T-helper 2 cell (primary cell): ENCODE measurements at regions not wholly inside any gene's neighbourhood (a gene's known extent, or its start where the extent isn't known, plus 50 kb on each side); places are given as distances from the start of the nearest gene placed in this dataset.
A peak's percentile ranks its signal among the peaks of the same experiment; 100 is the strongest.

Experiments
- DNase-seq, 5 experiments: peaks; one replicate each; pipeline versions ENCODE4 v3.0.0 to v3.0.0-alpha.2; 2012 to 2022

DNA sequence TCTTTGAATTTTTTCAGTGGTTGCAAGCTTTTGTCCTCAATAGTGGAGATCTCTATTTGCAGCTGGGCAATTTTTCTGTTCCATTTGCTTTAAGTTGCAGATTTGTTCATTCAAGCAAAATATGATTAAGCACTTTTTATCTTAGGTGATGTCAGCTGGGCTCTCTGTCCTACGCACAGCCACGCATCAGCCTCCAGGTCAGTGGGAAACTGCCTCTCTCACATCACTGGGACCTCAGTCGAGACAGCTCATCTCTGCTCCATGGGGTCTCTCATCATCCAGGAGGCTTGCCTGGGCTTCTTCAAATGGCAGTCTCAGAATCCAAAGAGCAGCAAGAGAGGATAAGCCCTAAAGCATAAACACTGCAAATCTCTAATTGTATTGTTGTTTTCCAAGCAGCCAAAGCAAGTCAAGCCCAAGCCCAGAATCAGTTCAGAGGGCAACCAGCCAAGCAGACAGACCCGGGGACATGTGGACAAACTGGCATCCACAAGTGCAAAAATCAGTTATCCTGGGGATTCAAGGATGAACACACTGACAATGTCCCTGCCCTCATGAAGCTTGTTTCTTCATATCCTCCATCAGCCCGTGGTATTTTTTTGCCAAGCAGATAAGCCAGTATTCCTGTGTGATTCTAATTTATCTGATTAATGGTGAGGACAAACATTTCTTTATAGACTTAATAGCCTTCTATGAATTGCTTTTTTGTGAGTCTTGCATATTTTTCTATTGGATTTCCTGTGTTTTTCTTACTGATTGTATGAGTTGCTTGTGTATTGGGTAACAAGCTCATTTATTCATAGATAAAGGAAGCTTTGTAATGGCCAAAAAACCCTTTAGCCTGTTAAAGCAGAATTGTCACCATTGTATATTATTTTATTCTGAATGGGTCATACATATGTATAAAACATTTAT, 262.5 kb downstream of the GXYLT1 start:
- DNase-seq = no peak

DNA sequence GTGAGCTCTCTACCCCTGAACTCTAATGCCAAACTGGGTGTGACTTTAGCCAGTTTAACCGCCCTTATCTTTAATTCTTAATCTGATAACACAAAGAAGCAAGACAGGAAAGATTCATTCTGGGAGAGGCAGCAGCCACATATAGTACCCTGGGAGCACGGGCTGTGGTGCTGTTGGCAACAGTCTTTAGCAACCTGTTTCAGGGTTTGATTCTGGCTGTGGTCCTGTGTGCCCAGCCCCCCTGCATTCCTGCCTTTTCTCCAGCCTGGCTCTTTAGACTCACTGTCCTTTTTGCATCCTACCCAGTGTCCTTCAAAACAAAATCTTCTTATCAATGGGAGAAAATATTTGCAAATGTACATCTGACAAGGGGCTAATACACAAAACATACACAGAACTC, 275.2 kb downstream of the GXYLT1 start:
- no peak for DNase-seq

DNA sequence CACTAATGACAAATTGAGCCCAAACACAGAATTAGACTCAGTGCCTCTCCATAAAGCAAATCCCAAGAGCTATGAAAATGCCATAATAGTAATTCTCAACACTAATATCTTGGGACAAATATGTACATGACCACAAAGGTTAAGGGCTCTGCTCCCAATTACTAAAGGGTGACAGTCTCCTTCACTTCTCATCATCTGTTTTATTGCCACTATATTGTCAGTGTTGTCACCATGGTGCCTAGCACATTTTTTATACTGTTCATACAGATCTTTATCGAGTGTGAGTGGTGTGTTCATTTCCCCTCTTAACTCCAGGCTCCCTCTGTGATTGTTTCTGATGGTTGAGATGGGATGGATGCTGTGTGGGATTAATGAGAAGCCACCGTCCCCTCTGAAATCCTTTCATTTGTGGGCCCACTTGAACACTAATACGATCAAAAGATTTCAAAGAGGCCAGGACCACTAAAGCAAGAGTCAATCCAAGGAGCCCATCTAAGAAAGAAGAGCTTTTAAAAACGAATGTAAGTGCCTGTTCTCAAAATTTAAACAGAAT, 277.7 kb downstream of the GXYLT1 start:
- DNase-seq = no peak

DNA sequence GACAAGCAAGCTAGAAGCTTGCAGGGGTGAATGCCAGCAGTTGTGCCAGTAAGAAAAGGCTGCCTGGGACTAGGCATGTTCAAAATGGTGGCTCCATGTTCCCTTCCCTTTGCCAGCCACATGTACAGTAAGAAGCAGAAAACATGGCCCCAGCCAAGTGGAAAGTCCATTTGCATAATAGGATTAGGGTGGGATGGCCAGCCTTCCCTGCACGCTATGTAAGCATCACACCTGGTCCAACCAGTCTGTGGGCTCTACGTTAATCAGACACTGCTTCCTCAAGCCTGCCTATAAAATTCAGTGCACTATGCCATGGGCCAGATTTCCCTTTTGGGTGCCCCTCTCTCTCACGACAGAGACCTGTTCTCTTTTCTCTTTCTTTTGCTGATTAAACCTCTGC, 288.4 kb downstream of the GXYLT1 start:
- DNase-seq = no peak

DNA sequence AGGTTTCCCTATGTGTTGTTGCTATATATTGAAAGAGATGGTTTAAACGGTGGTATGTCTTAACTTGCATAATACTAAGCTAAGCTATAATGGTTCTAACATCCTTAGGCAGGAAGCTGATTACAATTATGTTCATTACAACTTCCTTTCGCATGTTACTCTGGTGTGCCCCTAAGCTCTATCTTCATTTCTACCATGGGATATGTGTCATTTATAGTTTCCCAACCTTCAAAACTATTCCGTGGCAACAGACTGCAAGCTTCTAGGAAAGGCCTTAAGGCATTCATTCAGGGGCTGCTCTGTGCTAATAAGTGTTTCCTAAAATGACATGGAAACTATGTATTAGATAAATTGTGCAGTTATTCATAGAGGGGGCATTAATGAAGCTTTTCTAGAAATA, 294.6 kb downstream of the GXYLT1 start:
- no peak for DNase-seq

DNA sequence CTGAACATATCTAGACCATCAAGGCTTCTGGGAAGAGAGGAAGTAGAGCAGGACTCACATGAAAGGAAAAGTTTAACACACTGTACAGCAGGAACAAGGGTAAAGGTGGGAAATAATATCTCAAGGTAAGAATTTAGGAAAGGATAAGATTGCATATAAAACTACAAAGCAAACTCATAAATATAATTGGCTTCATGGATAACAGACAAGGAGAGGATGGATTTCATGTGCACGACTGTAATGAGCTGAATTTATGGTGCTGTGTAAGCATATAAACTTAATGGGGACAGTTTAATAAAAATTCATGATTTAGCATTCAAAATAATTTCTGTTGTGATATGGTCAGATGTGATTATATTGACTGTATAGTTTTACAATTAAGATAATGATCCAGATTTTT, 298.0 kb downstream of the GXYLT1 start:
- DNase-seq = no peak

DNA sequence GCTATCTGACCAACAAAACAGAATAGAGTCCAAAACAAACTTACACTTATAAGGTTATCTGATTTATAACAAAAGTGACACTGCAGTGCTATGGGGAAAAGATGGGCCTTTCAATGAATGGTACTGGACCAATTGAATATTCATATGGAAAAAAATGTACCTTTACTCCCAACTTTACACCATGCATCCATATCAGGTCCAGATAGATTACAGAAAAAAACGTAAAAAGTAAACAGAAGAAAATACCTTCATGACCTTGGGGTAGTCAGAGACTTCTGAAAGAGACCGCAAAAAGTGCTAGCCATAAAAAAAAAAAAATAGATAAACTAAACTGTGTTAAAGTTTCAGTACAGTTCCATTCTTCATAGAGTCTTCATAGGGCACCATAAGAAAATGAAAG, 308.3 kb downstream of the GXYLT1 start:
- no peak for DNase-seq

DNA sequence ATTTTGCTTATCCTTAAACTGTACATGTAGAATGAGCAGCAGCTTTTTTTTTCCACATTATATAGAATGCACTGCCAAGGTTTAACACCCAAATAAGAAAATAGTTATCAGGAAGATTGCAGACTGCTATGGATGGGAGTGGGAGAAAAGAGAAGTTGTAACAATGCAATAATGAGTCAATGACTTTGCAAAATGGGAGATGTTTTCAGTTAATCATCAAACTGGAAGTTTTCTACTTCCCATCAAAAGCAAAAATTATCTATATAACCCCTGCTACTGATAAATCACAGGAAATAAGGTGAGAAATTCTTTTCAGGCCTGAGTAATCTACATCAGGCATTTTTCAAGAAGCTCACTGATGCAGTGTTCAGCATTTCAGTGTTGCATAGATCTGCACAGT, 309.1 kb downstream of the GXYLT1 start:
- DNase-seq = no peak

DNA sequence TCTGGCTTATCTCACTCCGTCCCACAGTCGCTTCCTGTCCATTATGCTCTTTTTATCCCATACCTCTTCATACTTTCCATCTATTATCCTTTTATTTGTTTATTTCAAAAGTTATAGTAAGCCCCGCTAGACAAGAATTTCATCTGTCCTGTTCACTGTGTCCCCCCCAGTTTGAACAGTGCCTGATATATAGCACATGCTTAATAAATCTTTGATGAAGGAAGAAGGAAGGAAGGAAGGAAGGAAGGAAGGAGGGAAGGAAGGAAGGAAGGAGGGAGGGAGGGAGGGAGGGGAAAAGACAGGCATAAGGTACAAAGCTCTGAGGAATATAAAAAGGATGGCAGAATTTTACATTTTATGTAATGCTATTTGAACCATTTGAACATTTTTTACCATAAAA, 324.7 kb downstream of the GXYLT1 start:
- no peak for DNase-seq

DNA sequence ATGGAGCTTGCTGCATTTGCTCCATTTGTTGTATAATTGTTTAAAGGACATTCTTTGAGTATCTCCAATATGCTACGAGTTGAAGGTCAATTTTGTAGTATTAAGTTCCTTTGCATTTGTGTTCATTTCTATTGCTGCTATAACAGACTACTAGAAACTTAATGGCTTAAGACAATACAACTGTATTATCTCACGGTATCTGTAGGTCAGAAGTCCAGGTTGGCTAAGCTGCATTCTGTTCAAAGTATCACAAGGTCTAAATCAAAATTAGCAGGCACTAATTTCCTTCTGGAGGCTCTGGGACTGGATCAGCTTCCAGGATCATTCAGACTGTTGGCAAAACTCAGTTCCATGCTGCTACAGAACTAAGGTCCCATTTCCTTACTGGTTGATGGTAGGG, 340.6 kb downstream of the GXYLT1 start:
- no peak for DNase-seq

DNA sequence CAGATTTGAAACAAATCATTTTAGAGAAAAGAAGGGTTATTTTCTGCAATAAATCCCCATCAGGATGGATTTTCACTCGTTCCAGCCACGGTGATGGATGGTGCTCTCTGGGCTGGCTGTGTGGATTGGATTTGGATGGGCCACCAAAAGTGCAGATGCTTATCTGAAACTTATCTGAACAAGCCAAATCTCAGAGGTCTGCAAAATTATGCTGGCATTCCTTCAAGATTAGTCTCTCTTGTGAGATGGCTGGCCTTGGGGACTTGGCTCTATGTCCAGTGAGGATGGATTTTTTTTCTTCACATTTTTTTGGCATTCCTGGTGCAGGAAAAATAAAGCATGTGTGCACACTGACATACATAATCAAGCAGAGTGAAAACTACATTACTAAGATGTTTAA, 341.9 kb downstream of the GXYLT1 start:
- no peak for DNase-seq

DNA sequence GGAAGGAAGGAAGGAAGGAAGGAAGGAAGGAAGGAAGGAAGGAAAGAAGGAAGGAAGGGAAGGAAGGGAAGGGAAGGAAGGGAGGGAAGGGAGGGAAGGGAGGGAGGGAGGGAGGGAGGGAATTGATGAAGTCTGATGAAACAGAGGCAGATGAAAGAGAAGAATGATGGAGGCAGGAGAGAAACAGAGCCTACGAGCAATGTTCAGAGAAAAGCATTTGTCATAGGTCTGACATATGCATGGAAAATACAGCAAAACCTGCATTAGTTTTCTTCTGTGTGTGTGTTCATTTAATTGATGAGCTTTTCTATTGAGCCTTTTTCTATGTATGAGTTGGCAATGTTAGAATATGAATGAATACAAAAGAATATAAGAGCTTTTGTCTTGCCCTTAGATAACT, 343.4 kb downstream of the GXYLT1 start:
- no peak for DNase-seq

DNA sequence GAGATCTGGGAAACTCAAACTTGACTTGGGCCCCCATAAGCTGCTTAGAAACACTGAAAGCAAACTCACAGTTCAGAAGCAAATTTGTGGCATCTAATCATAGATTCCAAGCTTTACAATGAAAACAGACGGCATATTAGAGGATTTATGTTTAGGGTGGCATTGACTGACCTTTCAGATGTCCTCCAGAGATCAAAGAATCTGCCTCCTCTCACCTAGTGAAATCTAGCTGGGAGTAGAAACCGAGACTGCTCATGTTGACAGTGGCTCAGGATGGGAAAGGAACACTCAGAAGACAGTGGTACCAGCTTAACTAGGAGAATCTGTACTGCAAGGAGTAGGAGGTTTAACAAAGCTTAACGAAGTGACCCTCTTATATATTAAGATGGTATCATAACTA, 345.0 kb downstream of the GXYLT1 start:
- no peak for DNase-seq

DNA sequence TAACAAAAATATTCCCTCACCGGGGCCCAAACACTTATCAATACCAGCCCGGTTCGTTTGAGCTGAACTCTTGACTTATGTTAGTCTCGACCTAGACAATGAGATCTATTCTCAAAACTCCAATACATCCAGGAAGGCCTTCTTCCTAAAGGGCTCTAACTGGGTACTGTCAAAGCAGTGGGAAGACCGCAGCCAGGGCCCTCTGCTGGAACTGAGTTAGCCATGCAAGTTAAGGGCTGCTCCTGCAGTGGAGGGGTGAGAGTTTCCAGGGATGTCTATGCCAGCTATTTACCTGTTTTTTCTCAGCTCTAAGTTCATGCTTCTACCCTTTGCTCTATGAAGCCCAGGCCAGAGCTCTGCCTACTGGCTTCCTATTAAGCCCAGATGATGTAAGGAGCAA, 348.8 kb downstream of the GXYLT1 start:
- no peak for DNase-seq

DNA sequence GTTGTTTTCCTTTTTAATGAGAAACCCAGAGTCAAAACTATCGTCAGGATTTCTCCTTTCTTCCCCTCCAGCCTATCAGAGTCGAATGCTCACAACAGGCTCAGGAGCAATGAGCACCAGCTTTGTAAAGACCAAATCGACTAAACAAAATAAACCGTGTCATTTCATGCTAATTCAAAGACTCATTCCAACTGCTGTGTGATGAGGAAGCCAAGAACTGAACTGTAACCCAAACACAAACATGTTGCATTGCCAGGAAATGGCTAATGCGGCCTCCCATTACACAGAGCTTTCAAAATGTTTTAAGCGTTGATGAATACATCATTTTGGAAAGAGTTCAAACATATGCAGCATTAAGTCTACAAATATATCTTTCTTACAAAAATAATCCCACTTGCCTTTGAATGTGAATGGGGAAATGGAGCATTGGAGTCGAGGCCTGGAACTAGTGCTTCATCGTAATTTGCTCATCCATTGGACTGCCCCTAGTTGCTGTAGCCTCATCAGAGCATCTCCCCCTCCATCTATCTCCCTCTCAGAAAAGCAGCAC, 349.5 kb downstream of the GXYLT1 start:
- no peak for DNase-seq

DNA sequence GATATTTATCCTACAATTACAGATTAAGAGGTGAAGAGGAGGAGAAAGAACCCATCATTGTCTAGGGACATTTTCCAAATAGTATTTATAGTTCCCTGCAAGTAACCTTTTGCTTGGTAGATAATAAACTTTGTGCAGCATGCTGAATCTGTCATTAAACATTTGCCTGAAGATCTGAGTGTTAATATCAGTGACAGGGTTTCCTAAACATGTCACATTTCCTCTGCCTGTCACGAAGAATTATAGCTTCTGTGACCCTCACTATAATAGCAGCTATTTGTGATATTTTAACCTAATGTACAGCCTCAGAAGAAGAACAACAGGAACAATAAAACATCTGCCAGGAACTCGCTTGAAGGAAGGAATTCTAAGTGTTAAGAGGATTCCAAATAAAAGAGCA, 350.3 kb downstream of the GXYLT1 start:
- DNase-seq = no peak

DNA sequence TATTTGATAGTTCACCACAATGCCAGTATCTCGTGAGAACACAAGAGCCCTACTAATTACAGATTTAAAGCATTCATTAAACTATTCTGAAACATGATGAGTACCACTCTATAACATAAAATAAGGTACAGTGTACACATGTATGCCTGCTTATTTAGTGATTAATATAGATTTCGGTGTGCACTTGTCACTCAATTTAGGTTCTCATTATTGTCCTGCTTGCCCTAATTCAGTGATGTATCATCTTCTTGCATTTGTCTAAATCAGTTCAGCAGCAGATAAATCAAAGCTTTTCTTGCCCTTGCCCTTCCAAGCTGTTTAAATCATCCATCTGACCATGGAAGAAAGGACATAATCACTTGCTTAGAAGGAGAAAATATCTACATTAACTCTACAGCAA, 359.7 kb downstream of the GXYLT1 start:
- no peak for DNase-seq

DNA sequence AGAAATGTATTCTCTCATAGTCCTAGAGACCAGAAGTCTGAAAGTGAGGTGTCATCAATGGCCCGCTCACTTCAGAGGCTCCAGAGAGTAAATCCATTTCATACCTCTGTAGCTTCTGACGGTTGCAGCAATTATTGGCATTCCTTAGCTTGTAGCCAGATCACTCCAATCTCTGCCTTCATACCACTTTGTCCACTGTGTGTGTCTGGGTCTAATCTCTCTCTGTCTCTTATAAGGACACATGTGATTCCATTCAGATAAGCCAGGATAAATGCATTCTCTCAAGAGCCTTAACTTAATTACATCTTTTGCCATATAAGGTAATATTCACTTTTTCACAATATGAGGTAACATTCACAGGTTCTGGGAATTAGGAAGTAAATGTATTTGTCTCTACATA, 365.7 kb downstream of the GXYLT1 start:
- DNase-seq = no peak

DNA sequence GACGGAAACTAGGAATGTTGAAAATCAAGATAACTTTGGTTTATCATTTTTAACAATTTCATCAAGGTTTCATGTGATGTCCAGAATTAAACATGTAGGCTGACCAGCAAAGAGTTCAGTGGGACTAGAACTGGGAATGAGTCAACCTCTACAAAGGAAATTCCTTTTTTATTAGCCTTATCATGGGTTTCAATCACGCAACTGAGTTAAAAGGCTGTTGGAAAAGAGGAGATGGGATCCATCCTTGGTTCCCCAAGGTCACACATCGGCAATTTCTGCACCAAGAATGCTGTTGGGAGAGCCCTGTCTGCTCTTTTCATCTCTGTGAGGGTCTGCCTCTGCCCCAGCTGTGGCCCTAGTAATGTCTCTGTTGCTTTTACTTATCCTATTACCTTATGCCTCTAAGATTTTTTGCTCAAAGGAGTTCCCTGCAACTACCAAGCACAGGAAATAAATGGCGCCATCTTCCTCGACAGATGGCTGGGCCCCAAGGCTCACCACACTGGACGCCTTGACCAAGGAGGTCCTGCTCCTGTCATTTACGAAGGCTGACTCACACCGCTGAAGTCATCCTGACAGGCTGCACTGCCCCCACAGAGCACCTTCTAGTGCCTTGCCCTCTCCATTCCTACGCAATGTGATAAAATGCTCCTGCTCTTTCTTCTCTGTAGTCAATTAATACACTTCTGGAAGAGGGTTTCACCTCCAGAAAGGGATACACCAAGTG, 367.4 kb downstream of the GXYLT1 start:
- DNase-seq = no peak

DNA sequence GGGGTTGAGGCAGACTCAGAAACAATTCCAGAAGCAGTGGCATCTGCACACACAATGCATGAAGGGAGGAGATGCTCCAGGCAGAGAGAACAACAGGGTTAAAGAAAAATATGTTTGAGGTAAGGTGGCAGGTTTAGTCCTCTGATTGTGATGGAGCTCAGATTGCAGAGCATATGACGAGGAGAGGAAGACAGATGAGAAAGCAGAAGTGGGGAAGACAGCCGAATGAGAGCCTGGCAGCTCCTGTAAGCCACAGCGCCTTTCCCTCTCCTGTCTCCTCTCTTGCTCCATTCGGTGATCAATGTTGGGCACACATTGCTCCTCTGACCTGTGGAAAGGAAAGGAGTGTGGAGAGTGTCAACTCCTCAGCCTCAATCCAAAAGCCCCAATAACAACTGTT, 372.2 kb downstream of the GXYLT1 start:
- no peak for DNase-seq

DNA sequence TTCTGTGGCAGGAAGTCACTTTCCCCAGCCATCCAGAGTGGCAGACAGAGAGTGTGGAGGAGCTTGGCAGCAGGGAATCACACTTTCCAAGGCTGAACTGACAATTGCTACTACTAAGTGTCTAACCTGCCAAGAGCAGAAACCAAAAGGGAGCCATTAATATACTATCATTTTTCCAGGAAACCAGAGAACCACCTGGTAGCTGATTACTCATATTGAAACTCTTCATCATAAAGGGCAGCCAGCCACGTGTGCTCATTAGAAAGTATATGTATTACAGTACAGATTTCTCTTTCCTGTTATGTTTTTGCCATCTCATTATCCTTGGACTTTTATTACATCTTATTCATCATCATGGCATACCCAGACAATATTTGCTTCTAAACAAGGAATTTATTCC, 374.9 kb downstream of the GXYLT1 start:
- DNase-seq = peak in 1 of 5 experiments; percentile 28

DNA sequence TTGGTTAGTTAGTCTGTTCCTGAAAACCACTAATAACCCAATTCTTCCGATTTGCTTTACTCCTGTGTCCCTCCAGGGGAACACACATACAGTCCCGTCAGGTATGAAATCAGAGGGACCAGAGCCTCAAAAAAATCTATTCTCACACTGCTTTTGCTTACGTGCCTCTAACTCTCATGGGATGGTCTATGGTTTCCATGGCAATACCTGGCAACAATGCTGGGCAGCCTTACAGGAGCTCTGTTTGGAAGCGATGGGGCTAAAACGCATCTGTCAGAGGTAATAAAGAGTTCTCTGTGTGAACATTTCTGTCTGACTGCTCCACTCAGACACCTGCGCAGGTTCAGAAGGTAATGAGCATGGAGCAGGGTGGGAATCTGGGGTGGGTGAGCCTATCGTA, 376.2 kb downstream of the GXYLT1 start:
- no peak for DNase-seq

DNA sequence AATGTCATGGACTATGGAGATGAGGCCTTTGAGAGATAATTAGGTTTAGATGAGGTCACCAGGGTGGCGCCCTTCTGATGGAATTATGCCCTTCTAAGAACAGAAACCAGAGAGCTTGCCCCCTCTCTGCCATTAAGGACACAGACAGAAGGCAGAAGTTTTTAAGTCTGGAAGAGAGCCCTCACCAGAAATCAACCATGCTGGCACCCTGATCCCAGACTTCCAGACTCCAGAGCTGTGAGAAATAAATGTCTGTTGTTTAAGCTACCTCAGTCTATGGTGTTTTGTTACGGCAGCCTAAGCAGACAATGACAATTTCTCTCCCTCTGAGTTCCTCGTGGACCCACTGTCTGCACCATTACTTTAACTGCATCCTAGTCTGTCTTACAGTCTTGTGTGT, 382.0 kb downstream of the GXYLT1 start:
- no peak for DNase-seq

DNA sequence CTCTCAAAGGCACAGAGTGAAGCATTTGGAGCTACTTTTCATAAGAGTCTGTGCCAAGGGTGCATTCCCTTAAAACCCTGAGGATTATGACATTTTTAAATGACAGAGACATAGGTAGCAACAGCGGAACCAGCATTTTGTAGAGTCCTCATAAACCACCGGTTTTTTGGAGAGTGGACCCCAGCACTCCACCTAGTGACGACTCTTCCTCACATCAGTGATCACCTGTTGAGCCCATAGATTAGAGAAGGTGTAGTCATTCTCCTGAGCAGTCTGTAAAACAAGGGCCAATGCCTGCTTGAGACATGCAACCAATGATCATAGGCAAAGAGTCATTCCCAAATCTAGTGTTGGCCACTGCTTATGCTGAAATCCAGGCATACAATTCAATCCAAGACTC, 399.1 kb downstream of the GXYLT1 start:
- no peak for DNase-seq
